ENCODE measurements at regions not wholly inside any gene's neighbourhood (a gene's known extent, or its start where the extent isn't known, plus 50 kb on each side); places are given as distances from the start of the nearest gene placed in this dataset.

DNA sequence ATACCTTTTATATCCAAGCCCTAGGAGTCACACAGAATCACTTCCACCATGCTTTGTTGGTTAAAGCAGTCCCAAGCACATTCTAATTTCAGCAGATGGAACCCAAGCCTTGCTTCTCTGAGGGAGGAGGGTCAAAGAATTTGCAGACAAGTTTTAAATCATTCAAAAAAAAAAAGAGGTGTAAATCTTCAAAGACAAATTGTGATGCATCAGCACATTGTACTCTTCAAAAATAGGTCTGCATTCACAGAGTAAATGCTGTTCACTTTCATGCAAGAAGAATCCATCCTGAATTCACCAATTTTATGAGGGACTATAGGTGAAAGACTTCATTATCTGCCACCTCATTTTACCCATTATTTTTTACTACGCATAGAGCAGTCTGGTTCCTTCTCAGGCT, 321.8 kb upstream of the PRDM1 start:
- TF ChIP-seq POLR2A (IDR thresholded peaks at IDR 0.05) (no peak), CTCF (IDR thresholded peaks at IDR 0.05) (no peak), EP300 (IDR thresholded peaks at IDR 0.05; ENCODE audit: low read depth) (no peak), POLR2AphosphoS5 (IDR thresholded peaks at IDR 0.05) (no peak)

Data from transverse colon (tissue), 4 donors.